GM12892 (cell line): ENCODE measurements at regions not wholly inside any gene's neighbourhood (a gene's known extent, or its start where the extent isn't known, plus 50 kb on each side); places are given as distances from the start of the nearest gene placed in this dataset.

Source experiments
- DNase-seq: peaks from one replicate; pipeline ENCODE4 v3.0.0; 2011; ENCODE audit not compliant: insufficient read length
- FAIRE-seq: peaks from 2 replicates; lab custom pipeline; 2011; peaks lifted over from hg19 to GRCh38; lab: Jason Lieb, UNC
- POLR2A ChIP-seq: IDR thresholded peaks from 2 replicates; pipeline ENCODE4 v1.6.1; 2011; ENCODE audit warnings: low read depth, low read length, control low read depth
- POLR2AphosphoS5 ChIP-seq: IDR thresholded peaks from 2 replicates; pipeline ENCODE4 v1.6.1; 2011; ENCODE audit warnings: low read depth, low read length, control low read depth
- TAF1 ChIP-seq: IDR thresholded peaks from 2 replicates; pipeline ENCODE4 v1.6.1; 2011; ENCODE audit warnings: low read depth, mild to moderate bottlenecking, control low read depth, low read length, borderline replicate concordance

DNA sequence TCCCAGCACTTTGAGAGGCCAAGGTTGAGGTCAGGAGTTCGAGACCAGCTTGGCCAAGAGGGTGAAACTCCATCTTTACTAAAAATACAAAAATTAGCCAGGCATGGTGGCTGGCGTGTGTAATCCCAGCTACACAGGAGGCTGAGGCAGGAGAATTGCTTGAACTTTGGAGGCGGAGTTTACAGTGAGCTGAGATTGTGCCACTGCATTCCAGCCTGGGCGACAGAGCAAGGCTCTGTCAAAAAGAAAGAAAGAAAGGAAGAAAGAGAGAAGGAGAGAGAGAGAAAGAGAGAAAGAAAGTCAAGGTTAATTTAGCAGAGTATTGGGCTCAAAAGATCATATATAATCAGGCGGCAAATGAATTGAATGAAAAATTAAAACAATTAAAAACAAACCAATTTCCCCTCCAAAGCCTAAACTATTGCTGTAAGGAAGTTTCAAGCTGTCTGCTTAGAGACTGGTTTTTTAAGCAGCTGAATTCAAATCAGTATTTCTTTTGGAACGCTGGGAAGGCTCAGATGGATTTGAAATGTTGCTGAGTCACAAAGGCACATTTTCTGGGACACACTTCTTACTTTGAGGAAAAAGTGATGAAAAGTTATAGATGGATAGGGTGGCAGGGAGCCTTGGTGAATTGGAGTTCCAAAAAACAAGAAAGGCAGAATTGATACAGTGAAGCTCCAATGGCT lies 81.3 kb upstream of the BHLHE40 start:
- no peak for DNase-seq
- no peak for FAIRE-seq

DNA sequence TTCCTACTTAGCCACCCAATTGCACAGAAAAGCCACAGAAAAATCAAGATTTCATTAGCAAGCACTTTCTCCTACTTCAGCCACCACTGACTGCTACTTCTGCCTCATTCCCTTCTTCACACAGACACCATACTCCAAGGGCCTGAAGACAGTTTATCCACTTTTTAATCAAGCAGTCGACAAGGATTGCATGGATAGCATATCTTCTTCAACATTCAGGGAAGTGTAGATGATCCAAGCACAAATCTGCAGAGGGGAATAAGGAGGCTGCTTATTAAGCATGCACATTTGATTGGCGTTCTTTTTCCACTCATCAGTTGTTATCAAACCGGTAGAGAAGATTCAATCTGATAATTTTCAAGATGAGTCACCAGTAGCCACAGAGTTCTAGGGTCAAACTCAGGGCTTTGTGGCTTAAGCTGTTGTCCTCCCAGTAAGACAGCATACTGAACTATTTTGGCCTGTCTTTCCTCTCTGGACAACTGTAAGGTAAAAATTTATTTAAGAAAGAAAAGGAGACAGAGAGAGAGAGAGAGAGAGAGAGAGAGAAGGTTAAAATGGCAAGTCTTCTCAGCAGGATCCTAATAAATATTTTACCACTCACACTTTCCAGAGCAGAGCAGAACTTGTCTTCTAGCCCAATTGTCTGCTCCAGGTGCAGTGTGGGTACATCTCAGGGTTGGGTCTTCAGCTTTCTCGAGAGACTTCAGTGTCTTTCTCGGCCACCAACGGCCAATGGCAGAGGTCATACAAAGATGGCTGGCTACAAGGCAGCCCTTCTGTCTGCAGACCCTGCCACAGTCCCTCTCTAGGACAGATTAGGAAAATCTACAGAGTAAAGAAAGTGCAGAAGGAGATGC lies 80.6 kb upstream of the BHLHE40 start:
- TF ChIP-seq POLR2AphosphoS5 (no peak; the same call in 1 of the 2 replicates), POLR2A (no peak), TAF1 (no peak)
- FAIRE-seq (peak; percentile 67), DNase-seq (no peak)

More for the DNA sequence above, 81.3 kb upstream of the BHLHE40 start:
- TF ChIP-seq TAF1 (no peak), POLR2A (no peak), POLR2AphosphoS5 (no peak)

GRCh38 chr3:4899710-4900109 lies 79.5 kb upstream of the BHLHE40 start:
- FAIRE-seq (no peak), DNase-seq (no peak)
- no peak for TF ChIP-seq TAF1
- TF ChIP-seq POLR2A, result no peak
- no peak for TF ChIP-seq POLR2AphosphoS5

GRCh38 chr3:4900298-4900697 lies 78.9 kb upstream of the BHLHE40 start:
- DNase-seq (no peak), FAIRE-seq (no peak)
- no peak for TF ChIP-seq TAF1
- no peak for TF ChIP-seq POLR2A
- TF ChIP-seq POLR2AphosphoS5, result no peak

GRCh38 chr3:4904811-4905695 lies 74.2 kb upstream of the BHLHE40 start:
- TF ChIP-seq POLR2AphosphoS5 (no peak), TAF1 (no peak), POLR2A (no peak)
- FAIRE-seq (no peak), DNase-seq (no peak)

DNA sequence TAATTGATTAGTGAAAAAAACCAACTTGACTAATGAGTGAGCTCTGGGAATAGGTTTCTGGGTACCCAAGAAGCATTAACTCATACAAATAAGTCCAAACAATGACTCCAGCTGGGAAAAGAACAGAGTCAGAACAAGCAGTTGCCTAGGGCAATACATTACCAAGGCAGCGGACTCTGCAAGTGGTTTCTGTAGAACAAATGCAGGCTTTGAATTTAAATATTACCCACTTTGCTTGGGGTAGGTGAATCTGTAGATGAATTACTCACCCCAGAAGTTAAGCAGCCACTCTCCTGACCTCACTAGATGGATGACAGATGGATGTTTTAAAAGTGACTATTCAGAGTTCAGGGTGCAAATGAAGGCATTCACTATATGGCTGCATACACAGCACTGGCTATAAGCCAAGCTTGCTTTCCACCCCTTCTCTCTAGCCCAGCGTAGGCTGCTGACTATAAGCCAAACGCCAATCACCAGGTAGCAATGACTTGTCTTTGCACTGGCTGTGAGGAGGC lies 73.1 kb upstream of the BHLHE40 start:
- peak; percentile 27 for FAIRE-seq
- DNase-seq, result no peak
- TF ChIP-seq POLR2AphosphoS5, result no peak
- no peak for TF ChIP-seq POLR2A
- no peak for TF ChIP-seq TAF1

DNA sequence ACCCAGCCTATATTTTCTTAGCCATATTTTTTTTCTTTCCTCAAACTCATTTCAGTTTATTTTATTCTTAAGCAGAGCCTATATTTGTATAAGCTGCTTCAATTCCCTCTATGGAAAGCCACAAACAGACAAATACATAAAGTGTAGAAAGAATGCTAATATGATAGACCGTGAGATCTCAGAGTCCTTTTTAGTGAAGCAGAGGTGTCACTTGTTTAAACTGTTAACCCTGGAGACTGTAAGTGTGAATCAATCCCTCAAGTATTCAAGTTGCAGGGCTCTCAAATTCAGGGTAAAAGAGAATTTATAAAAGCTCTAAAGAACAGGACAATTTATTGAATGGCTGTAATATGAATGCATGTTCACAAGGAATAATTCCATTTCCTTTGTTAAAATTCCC lies 72.2 kb upstream of the BHLHE40 start:
- TF ChIP-seq POLR2A, result no peak
- no peak for TF ChIP-seq POLR2AphosphoS5
- TF ChIP-seq TAF1, result no peak
- DNase-seq (no peak), FAIRE-seq (no peak)

- DNase-seq (no peak), FAIRE-seq (peak; percentile 67)
- no peak for TF ChIP-seq POLR2A
- TF ChIP-seq POLR2AphosphoS5, result no peak
- no peak for TF ChIP-seq TAF1
These were observed 71.4 kb upstream of the BHLHE40 start for GRCh38 chr3:4907643-4908432.

GRCh38 chr3:4908433-4909156 lies 70.6 kb upstream of the BHLHE40 start:
- no peak for FAIRE-seq
- TF ChIP-seq TAF1, result no peak
- no peak for TF ChIP-seq POLR2AphosphoS5
- no peak for TF ChIP-seq POLR2A
- no peak for DNase-seq
